Loucy (cell line): ENCODE measurements at regions not wholly inside any gene's neighbourhood (a gene's known extent, or its start where the extent isn't known, plus 50 kb on each side); places are given as distances from the start of the nearest gene placed in this dataset.

Source experiments
- EZH2phosphoT487 ChIP-seq: fragments of 200-600 bp; IDR thresholded peaks from 2 replicates; pipeline ENCODE4 v1.6.1; 2018; ENCODE audit warnings: antibody characterized with exemption, mild to moderate bottlenecking, moderate library complexity, borderline replicate concordance
- TF ChIP-seq, protein P1 (sequence below): fragments of 200-600 bp; sonication (generic); conservative IDR thresholded peaks from 2 replicates; pipeline ENCODE4 v1.5.1; 2014; ENCODE audit warnings: mild to moderate bottlenecking, antibody characterized with exemption, low read length

GRCh38 chr5:81898403-81898802 is 73.4 kb upstream of the ATG10 start:
- TF ChIP-seq, protein P1, sequence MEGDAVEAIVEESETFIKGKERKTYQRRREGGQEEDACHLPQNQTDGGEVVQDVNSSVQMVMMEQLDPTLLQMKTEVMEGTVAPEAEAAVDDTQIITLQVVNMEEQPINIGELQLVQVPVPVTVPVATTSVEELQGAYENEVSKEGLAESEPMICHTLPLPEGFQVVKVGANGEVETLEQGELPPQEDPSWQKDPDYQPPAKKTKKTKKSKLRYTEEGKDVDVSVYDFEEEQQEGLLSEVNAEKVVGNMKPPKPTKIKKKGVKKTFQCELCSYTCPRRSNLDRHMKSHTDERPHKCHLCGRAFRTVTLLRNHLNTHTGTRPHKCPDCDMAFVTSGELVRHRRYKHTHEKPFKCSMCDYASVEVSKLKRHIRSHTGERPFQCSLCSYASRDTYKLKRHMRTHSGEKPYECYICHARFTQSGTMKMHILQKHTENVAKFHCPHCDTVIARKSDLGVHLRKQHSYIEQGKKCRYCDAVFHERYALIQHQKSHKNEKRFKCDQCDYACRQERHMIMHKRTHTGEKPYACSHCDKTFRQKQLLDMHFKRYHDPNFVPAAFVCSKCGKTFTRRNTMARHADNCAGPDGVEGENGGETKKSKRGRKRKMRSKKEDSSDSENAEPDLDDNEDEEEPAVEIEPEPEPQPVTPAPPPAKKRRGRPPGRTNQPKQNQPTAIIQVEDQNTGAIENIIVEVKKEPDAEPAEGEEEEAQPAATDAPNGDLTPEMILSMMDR, result no peak
- TF ChIP-seq EZH2phosphoT487, result no peak
